Vagina (tissue), 2 donors: ENCODE measurements at regions not wholly inside any gene's neighbourhood (a gene's known extent, or its start where the extent isn't known, plus 50 kb on each side); places are given as distances from the start of the nearest gene placed in this dataset.

ENCODE experiments used
- POLR2A ChIP-seq, 2 donors: fragments of 450-650 bp; IDR thresholded peaks; one replicate each; pipeline ENCODE4 v1.6.1; 2017; ENCODE audit warnings: antibody characterized with exemption in 2 of 2, mild to moderate bottlenecking in 2 of 2, moderate library complexity in 2 of 2
- POLR2AphosphoS5 ChIP-seq, 2 donors: sonication (generic); formaldehyde crosslinking; IDR thresholded peaks; one replicate each; pipeline ENCODE4 v1.9.0; 2017; ENCODE audit warnings: antibody characterized with exemption in 2 of 2, mild to moderate bottlenecking in 2 of 2, low read depth in 1 of 2; ENCODE audit not compliant: insufficient read depth in 1 of 2
- TF ChIP-seq, protein P1 (sequence below), 3 experiments: fragments of 450-650 bp in 2 of 3; fragments of 200-600 bp in 1 of 3; sonication (generic) in 1 of 3; IDR thresholded peaks; one replicate each; pipeline ENCODE4 v1.5.1; 2017 to 2019; ENCODE audit warnings: antibody characterized with exemption in 3 of 3, mild to moderate bottlenecking in 2 of 3, moderate library complexity in 2 of 3

GRCh38 chr2:59068255-59068654 is 827.1 kb upstream of the FANCL start:
- TF ChIP-seq, protein P1, sequence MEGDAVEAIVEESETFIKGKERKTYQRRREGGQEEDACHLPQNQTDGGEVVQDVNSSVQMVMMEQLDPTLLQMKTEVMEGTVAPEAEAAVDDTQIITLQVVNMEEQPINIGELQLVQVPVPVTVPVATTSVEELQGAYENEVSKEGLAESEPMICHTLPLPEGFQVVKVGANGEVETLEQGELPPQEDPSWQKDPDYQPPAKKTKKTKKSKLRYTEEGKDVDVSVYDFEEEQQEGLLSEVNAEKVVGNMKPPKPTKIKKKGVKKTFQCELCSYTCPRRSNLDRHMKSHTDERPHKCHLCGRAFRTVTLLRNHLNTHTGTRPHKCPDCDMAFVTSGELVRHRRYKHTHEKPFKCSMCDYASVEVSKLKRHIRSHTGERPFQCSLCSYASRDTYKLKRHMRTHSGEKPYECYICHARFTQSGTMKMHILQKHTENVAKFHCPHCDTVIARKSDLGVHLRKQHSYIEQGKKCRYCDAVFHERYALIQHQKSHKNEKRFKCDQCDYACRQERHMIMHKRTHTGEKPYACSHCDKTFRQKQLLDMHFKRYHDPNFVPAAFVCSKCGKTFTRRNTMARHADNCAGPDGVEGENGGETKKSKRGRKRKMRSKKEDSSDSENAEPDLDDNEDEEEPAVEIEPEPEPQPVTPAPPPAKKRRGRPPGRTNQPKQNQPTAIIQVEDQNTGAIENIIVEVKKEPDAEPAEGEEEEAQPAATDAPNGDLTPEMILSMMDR (IDR thresholded peaks at IDR 0.05) = no peak
- TF ChIP-seq POLR2AphosphoS5 (IDR thresholded peaks at IDR 0.05; ENCODE audit: insufficient read depth in 1 of 2, low read depth in 1 of 2) (no peak), POLR2A (IDR thresholded peaks at IDR 0.05) (no peak)
